GM12872 (cell line): ENCODE measurements at regions not wholly inside any gene's neighbourhood (a gene's known extent, or its start where the extent isn't known, plus 50 kb on each side); places are given as distances from the start of the nearest gene placed in this dataset.

Source experiments
- TF ChIP-seq, protein P1 (sequence below): IDR thresholded peaks from 3 replicates; pipeline ENCODE4 v1.5.1; 2011; ENCODE audit warnings: low read depth, mild to moderate bottlenecking, low read length, moderate library complexity; ENCODE audit not compliant: insufficient read depth

GRCh38 chr2:198390670-198391069, 586.3 kb downstream of the PLCL1 start:
- TF ChIP-seq, protein P1, sequence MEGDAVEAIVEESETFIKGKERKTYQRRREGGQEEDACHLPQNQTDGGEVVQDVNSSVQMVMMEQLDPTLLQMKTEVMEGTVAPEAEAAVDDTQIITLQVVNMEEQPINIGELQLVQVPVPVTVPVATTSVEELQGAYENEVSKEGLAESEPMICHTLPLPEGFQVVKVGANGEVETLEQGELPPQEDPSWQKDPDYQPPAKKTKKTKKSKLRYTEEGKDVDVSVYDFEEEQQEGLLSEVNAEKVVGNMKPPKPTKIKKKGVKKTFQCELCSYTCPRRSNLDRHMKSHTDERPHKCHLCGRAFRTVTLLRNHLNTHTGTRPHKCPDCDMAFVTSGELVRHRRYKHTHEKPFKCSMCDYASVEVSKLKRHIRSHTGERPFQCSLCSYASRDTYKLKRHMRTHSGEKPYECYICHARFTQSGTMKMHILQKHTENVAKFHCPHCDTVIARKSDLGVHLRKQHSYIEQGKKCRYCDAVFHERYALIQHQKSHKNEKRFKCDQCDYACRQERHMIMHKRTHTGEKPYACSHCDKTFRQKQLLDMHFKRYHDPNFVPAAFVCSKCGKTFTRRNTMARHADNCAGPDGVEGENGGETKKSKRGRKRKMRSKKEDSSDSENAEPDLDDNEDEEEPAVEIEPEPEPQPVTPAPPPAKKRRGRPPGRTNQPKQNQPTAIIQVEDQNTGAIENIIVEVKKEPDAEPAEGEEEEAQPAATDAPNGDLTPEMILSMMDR: no peak

- TF ChIP-seq, protein P1: no peak
Measured at GRCh38 chr2:198387677-198388076, 583.3 kb downstream of the PLCL1 start.

DNA sequence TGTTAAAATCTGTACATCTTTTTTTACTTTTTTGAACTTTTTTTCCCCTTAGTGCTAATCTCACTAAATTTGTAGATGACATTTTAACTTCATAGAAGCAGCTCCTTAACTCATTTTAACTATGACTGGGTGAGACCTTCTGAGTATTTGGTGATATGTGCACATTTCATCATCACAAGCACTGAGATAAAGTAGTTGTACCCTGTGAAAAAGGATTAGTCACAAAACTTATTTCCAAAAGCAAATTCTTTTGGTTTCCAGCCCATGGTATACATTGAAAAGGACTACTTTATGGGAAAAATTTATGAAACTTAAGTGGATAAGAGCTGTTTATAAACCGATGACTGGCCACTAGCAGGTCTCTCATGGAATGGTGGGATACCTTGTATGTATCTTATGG, 581.5 kb downstream of the PLCL1 start:
- TF ChIP-seq, protein P1: no peak

DNA sequence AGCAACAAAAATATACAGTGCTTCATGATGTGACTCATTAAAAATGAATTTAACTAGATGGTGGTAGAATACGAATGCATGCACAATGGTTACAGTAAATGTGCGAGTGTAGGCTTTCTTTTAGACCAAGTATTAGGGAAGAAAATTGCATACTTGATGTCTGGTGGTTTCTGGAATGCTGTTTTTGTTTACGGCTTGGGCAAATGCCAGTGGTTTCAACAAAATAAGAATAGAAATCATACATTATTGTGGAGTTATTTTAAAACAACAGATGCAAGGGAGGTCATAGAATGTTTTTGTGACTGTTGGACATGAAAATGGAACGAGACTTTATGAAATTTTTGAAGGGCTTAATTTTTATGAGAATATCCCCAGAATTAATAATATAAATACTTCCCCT, 580.9 kb downstream of the PLCL1 start:
- TF ChIP-seq, protein P1: no peak

DNA sequence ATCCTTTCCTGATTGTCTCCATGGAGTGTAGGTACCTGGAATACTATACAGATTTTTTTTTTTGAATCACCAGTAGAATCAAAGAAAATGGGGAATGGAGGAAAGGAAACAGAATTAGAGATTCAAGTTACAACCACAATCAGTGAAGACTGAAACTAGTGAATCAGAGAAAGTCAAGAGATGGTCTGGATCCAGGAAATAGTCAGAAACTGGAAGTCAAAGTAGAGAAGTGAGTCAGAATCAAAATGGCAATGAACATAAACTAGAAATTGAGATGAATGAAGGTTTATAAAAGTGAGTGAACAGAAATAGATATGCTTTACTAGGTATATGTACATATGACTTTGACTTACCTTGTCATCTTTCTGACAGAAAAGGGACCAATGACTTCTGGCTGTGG, 579.0 kb downstream of the PLCL1 start:
- TF ChIP-seq, protein P1: no peak

DNA sequence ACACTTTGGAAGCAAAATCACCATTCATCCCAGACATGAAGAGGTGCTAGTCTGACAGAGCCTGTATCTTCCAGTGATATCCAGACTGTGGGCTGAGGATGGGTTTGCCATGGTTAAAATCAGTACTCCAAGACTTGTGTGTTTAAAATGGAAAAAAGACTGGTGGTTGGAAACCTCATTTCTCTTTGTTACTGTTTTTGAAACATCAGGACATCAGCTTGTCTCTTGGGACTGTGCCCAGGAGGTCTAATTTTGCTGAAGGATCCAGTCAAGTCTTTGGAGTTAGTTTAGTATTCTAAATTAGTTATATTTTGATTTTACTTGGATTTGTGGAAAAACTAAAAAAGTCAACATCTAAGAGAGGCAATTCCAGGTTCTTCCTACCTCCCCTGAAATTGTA, 578.4 kb downstream of the PLCL1 start:
- TF ChIP-seq, protein P1: no peak

GRCh38 chr2:198376677-198377076, 572.3 kb downstream of the PLCL1 start:
- TF ChIP-seq, protein P1: no peak

- TF ChIP-seq, protein P1: no peak
Measured at GRCh38 chr2:198375083-198375410, 570.7 kb downstream of the PLCL1 start.
